ENCODE measurements at regions not wholly inside any gene's neighbourhood (a gene's known extent, or its start where the extent isn't known, plus 50 kb on each side); places are given as distances from the start of the nearest gene placed in this dataset.

DNA sequence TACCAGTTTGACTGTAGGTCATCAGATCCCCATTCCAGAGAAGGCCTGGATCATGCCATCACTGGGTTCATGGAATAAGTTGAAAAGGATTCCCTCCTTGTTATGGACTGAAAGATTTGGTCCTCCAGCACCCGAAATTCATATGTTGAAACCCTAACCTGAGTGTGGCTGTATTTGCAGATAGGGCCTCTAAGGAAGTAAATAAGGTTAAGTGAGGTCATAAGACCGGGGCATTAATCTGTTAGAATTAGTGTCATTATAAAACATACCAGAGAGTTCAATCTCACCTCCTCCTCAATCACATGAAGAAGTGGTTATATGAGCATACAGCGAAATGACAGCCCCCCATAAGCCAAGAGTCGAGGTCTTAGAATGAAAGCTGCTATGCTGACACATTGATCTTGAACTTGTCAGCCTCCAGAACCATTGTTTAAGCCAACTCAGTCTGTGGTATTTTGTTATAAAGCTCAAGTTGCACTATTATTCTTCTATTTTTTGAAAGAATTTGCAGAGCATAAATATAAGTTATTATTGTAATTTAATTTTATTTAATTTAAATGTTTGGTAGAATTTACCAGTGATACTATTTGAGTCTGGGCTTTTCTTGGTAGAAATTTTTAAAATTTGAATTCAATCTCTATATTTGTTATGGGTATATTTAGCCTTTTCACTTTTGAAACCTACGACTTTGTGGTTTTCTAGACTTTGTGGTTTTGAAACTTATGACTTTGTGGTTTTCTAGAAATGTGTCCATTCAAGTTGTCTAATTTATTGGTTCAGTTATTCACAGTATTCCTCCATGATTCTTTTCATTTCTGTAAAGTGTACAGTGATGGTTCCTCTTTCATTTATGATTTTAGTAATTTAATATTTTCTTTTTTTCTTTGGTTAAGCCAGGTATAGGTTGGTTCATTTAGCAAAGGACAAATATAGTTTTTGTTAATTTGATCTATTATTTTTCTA is 1206.7 kb upstream of the CDH2 start:
- TF ChIP-seq, protein P1, sequence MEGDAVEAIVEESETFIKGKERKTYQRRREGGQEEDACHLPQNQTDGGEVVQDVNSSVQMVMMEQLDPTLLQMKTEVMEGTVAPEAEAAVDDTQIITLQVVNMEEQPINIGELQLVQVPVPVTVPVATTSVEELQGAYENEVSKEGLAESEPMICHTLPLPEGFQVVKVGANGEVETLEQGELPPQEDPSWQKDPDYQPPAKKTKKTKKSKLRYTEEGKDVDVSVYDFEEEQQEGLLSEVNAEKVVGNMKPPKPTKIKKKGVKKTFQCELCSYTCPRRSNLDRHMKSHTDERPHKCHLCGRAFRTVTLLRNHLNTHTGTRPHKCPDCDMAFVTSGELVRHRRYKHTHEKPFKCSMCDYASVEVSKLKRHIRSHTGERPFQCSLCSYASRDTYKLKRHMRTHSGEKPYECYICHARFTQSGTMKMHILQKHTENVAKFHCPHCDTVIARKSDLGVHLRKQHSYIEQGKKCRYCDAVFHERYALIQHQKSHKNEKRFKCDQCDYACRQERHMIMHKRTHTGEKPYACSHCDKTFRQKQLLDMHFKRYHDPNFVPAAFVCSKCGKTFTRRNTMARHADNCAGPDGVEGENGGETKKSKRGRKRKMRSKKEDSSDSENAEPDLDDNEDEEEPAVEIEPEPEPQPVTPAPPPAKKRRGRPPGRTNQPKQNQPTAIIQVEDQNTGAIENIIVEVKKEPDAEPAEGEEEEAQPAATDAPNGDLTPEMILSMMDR (conservative IDR thresholded peaks at IDR 0.05 in 1 of 2, IDR thresholded peaks at IDR 0.05 in 1 of 2; ENCODE audit: extremely low read depth in 1 of 2, insufficient read depth in 1 of 2, low read depth in 1 of 2, low read length in 2 of 2) = no peak
- no peak for TF ChIP-seq EZH2 (IDR thresholded peaks at IDR 0.05; ENCODE audit: borderline replicate concordance, low read length)

Measured in mammary epithelial cell (primary cell).